Neuronal stem cell (in vitro differentiated cells): ENCODE measurements at regions not wholly inside any gene's neighbourhood (a gene's known extent, or its start where the extent isn't known, plus 50 kb on each side); places are given as distances from the start of the nearest gene placed in this dataset.

Source experiments
- DNase-seq: peaks from one replicate; pipeline ENCODE4 v3.0.0-alpha.2; 2013; ENCODE audit warnings: low spot score
- H2AFZ ChIP-seq: one replicate; pipeline ENCODE4 v1.6.1; 2013; ENCODE audit warnings: mild to moderate bottlenecking, low read length, inconsistent platforms
- H2AK5ac ChIP-seq: 2 replicates; pipeline ENCODE4 v1.6.1; 2013; ENCODE audit warnings: low read depth, mild to moderate bottlenecking, inconsistent platforms, low read length, moderate library complexity, mixed read lengths
- H2BK120ac ChIP-seq: 2 replicates; pipeline ENCODE4 v1.6.1; 2013; ENCODE audit warnings: low read depth, mild to moderate bottlenecking, inconsistent platforms, low read length, moderate library complexity, mixed read lengths
- H2BK12ac ChIP-seq: one replicate; pipeline ENCODE4 v1.6.1; 2013; ENCODE audit warnings: low read length, inconsistent platforms
- H2BK15ac ChIP-seq: 2 replicates; pipeline ENCODE4 v1.6.1; 2013; ENCODE audit warnings: mild to moderate bottlenecking, low read length, inconsistent platforms, mixed read lengths
- H2BK5ac ChIP-seq: one replicate; pipeline ENCODE4 v1.6.1; 2013; ENCODE audit warnings: inconsistent platforms, mild to moderate bottlenecking, low read length, moderate library complexity
- H3K14ac ChIP-seq: one replicate; pipeline ENCODE4 v1.6.1; 2013; ENCODE audit warnings: low read length, inconsistent platforms
- H3K18ac ChIP-seq: 2 replicates; pipeline ENCODE4 v1.6.1; 2013; ENCODE audit warnings: low read length, inconsistent platforms
- H3K23ac ChIP-seq: 2 replicates; pipeline ENCODE4 v1.6.1; 2013; ENCODE audit warnings: low read depth, mild to moderate bottlenecking, mixed read lengths, low read length, inconsistent platforms; ENCODE audit not compliant: poor library complexity
- H3K27ac ChIP-seq: replicated peaks from 3 replicates; pipeline ENCODE4 v1.5.1; 2013; ENCODE audit warnings: low read length, inconsistent platforms
- H3K27me3 ChIP-seq, 3 experiments: 2 replicates each; pipeline ENCODE4 v1.6.1; 2013; ENCODE audit warnings: low read length in 3 of 3, mild to moderate bottlenecking in 2 of 3, inconsistent platforms in 1 of 3, low read depth in 1 of 3, mixed read lengths in 1 of 3, moderate library complexity in 1 of 3; ENCODE audit not compliant: control insufficient read depth in 3 of 3, insufficient read depth in 3 of 3
- H3K36me3 ChIP-seq, 2 donors: replicated peaks in 1 of 2; 2 replicates each; pipeline ENCODE4 v1.6.1; 2013; ENCODE audit warnings: low read length in 2 of 2; ENCODE audit not compliant: control insufficient read depth in 2 of 2, insufficient read depth in 2 of 2
- H3K4ac ChIP-seq: 2 replicates; pipeline ENCODE4 v1.6.1; 2013; ENCODE audit warnings: inconsistent platforms, mild to moderate bottlenecking, low read length, moderate library complexity
- H3K4me1 ChIP-seq, 2 donors: 1 replicate in 1 of 2; 2 replicates in 1 of 2; pipeline ENCODE4 v1.6.1; 2013; ENCODE audit warnings: low read length in 2 of 2, low read depth in 1 of 2; ENCODE audit not compliant: control insufficient read depth in 2 of 2, insufficient read depth in 1 of 2
- H3K4me2 ChIP-seq: one replicate; pipeline ENCODE4 v1.6.1; 2013; ENCODE audit warnings: mild to moderate bottlenecking, low read length, inconsistent platforms; ENCODE audit not compliant: insufficient read depth, poor library complexity, severe bottlenecking
- H3K4me3 ChIP-seq, 2 donors: 2 replicates each; pipeline ENCODE4 v1.5.1; 2013; ENCODE audit warnings: low read length in 2 of 2, mild to moderate bottlenecking in 2 of 2, inconsistent platforms in 1 of 2, moderate library complexity in 1 of 2
- H3K79me1 ChIP-seq: one replicate; pipeline ENCODE4 v1.6.1; 2013; ENCODE audit warnings: low read depth, mild to moderate bottlenecking, inconsistent platforms, low read length, moderate library complexity
- H3K9ac ChIP-seq: one replicate; pipeline ENCODE4 v1.6.1; 2013; ENCODE audit warnings: mild to moderate bottlenecking, low read depth, low read length, inconsistent platforms; ENCODE audit not compliant: poor library complexity
- H3K9me3 ChIP-seq, 2 donors: replicated peaks in 1 of 2; 2 replicates each; pipeline versions ENCODE3 to v1.6.1; 2013; ENCODE audit warnings: low read length in 2 of 2, mild to moderate bottlenecking in 2 of 2, inconsistent platforms in 1 of 2, low read depth in 1 of 2, mixed read lengths in 1 of 2, moderate library complexity in 1 of 2; ENCODE audit not compliant: control insufficient read depth in 2 of 2, insufficient read depth in 1 of 2
- H4K8ac ChIP-seq: one replicate; pipeline ENCODE4 v1.6.1; 2013; ENCODE audit warnings: low read depth, mild to moderate bottlenecking, inconsistent platforms, low read length, moderate library complexity
- H4K91ac ChIP-seq: one replicate; pipeline ENCODE4 v1.6.1; 2013; ENCODE audit warnings: low read length, low read depth, mild to moderate bottlenecking, inconsistent platforms; ENCODE audit not compliant: poor library complexity
- WGBS, 2 donors: extraction: QIAGEN DNeasy Blood & Tissue Kit; methylation state at CpG; one replicate each; pipeline ENCODE4 v1.1.7; 2013; ENCODE audit warnings: missing lambda C conversion rate in 2 of 2, mixed read lengths in 1 of 2; ENCODE audit not compliant: insufficient read length in 2 of 2, insufficient replicate concordance in 1 of 2; ENCODE audit errors: extremely low coverage in 2 of 2; 5-methylcytosine and 5-hydroxymethylcytosine counted together

DNA sequence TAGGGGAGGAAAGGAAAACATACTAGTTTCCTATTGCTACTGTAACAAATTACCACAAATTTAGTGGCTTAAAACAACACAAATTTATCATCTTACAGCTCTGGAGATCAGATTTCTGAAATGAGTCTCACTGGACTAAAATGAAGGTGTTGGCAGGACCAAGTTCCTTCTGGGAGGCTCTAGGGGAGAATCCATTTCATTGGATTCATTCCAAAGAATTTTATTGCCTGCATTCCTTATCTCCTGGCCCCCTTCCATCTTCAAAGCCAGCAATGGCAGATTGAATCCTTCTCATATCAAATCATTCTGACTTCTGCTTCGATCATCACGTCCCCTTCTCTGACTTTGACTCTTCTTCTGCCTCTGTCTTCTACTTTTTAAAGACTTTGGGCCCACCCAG lies 250.9 kb downstream of the IRS1 start:
- Histone ChIP-seq H3K79me1 (no peaks in the 10 kb centered on the region), H3K9me3 (no peaks in the 10 kb centered on the region), H3K18ac (no peak overlapping the region), H3K4me3 (no peak overlapping the region), H3K4me1 (peaks cover 0 to 2% of the 10 kb centered on the region in 2 donors), H3K27ac (no peak overlapping the region), H4K8ac (no peak overlapping the region), H4K91ac (no peak overlapping the region), H3K4ac (no peak overlapping the region), H2AFZ (no peak overlapping the region), H3K23ac (no peak overlapping the region), H3K4me2 (no peak overlapping the region), H3K9ac (no peak overlapping the region), H3K36me3 (no peaks in the 10 kb centered on the region), H2AK5ac (no peak overlapping the region), H2BK12ac (no peak overlapping the region), H3K27me3 (no peaks in the 10 kb centered on the region), H2BK120ac (no peak overlapping the region), H3K14ac (no peak overlapping the region), H2BK5ac (no peak overlapping the region), H2BK15ac (no peak overlapping the region)
- no peak for DNase-seq
- WGBS, 2 donors = no CpG with 5 or more reads among the region's 2 CpGs

DNA sequence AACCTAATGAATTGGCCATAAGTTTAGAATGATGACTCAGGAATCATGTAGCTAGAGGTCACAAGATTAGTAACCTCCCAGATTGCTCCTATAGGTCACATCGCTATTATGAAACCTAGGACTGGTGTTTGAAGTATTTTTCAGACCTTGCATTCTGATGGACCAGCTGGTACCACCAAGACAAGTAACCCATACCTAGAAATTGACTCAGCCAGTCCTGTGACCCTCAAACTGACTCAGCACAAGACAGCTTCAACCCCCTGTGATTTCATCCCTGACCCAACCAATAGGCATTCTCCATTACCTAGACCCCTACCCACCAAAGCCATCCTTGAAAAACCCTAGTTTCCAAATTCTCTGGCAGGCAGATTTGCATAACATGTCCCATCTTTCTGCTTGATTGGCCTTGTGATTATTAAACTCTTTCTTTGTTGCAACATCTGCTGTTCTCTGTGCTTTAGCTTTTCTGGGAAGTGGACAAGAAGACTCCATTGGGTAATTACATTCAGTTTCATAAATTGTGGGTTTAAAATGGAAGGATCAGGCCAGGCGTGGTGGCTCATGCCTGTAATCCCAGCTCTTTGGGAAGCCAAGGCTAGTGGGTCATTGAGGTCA lies 254.9 kb downstream of the IRS1 start:
- no peak overlapping the region for H2AFZ ChIP-seq
- no peak overlapping the region for H3K9ac ChIP-seq
- no peaks in the 10 kb centered on the region for H3K36me3 ChIP-seq
- no peak overlapping the region for H3K4ac ChIP-seq
- H3K4me2 ChIP-seq = no peak overlapping the region
- H2BK15ac ChIP-seq = no peak overlapping the region
- H3K27me3 ChIP-seq = no peaks in the 10 kb centered on the region
- no peak overlapping the region for H2BK120ac ChIP-seq
- no peak overlapping the region for H3K14ac ChIP-seq
- DNase-seq = no peak
- H4K8ac ChIP-seq = no peak overlapping the region
- H3K18ac ChIP-seq = no peak overlapping the region
- no peak overlapping the region for H3K23ac ChIP-seq
- no peak overlapping the region for H2BK12ac ChIP-seq
- WGBS, 2 donors = no CpG with 5 or more reads among the region's 2 CpGs
- H2AK5ac ChIP-seq = no peak overlapping the region
- H2BK5ac ChIP-seq = no peak overlapping the region
- H4K91ac ChIP-seq = no peak overlapping the region
- no peaks in the 10 kb centered on the region for H3K4me1 ChIP-seq
- no peaks in the 10 kb centered on the region for H3K79me1 ChIP-seq
- no peak overlapping the region for H3K4me3 ChIP-seq
- H3K27ac ChIP-seq = no peak overlapping the region
- peaks cover 0 to 4% of the 10 kb centered on the region in 2 donors for H3K9me3 ChIP-seq

GRCh38 chr2:226540204-226540994 lies 259.2 kb downstream of the IRS1 start:
- H3K23ac ChIP-seq = no peak overlapping the region
- no peak overlapping the region for H2AK5ac ChIP-seq
- H3K4ac ChIP-seq = no peak overlapping the region
- no peak overlapping the region for H3K14ac ChIP-seq
- H3K9me3 ChIP-seq = peaks cover 0 to 4% of the 10 kb centered on the region in 2 donors
- H3K27me3 ChIP-seq = no peaks in the 10 kb centered on the region
- no peak overlapping the region for H2BK15ac ChIP-seq
- DNase-seq = no peak
- no peak overlapping the region for H2BK120ac ChIP-seq
- no peak overlapping the region for H4K91ac ChIP-seq
- H2AFZ ChIP-seq = no peak overlapping the region
- H3K79me1 ChIP-seq = no peaks in the 10 kb centered on the region
- no peak overlapping the region for H3K9ac ChIP-seq
- WGBS, 2 donors = no CpG with 5 or more reads among the region's 3 CpGs
- no peaks in the 10 kb centered on the region for H3K36me3 ChIP-seq
- H4K8ac ChIP-seq = no peak overlapping the region
- no peak overlapping the region for H2BK5ac ChIP-seq
- H3K4me1 ChIP-seq = peaks cover 0 to 10% of the 10 kb centered on the region in 2 donors
- no peak overlapping the region for H3K27ac ChIP-seq
- no peak overlapping the region for H3K4me3 ChIP-seq
- H3K4me2 ChIP-seq = no peak overlapping the region
- no peak overlapping the region for H3K18ac ChIP-seq
- H2BK12ac ChIP-seq = no peak overlapping the region

DNA sequence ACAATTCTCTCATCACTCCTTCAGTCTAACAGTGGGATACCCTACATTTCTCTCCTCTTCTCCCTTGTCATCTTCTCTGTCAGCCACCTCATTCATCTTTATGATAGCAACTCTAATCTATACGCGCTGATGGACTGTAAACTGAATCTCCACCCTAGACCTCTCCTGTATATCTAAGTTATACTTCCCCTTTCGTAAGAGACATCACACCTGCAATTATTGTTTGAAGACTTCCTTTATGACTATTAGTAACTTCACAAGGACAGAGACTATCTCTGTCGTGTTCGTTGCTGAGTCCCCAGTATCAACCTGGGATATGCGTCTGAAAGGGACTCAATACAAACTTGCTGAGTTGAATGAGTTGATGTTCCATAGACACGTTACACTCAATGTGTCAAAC lies 263.2 kb downstream of the IRS1 start:
- peaks cover 0 to 10% of the 10 kb centered on the region in 2 donors for H3K9me3 ChIP-seq
- no peak overlapping the region for H4K8ac ChIP-seq
- no peak overlapping the region for H2BK5ac ChIP-seq
- DNase-seq = no peak
- no peak overlapping the region for H2BK12ac ChIP-seq
- no peak overlapping the region for H3K9ac ChIP-seq
- peaks cover 0 to 15% of the 10 kb centered on the region in 2 donors for H3K4me1 ChIP-seq
- H3K79me1 ChIP-seq = no peaks in the 10 kb centered on the region
- H3K18ac ChIP-seq = no peak overlapping the region
- no peak overlapping the region for H3K27ac ChIP-seq
- H2AK5ac ChIP-seq = no peak overlapping the region
- no peak overlapping the region for H4K91ac ChIP-seq
- H2BK120ac ChIP-seq = no peak overlapping the region
- no peak overlapping the region for H3K4me3 ChIP-seq
- no peak overlapping the region for H2BK15ac ChIP-seq
- no peaks in the 10 kb centered on the region for H3K36me3 ChIP-seq
- WGBS, 2 donors = no CpG with 5 or more reads among the region's 7 CpGs
- no peak overlapping the region for H3K14ac ChIP-seq
- no peak overlapping the region for H3K4me2 ChIP-seq
- no peak overlapping the region for H3K4ac ChIP-seq
- no peaks in the 10 kb centered on the region for H3K27me3 ChIP-seq
- H2AFZ ChIP-seq = no peak overlapping the region
- no peak overlapping the region for H3K23ac ChIP-seq
